Neural progenitor cell (in vitro differentiated cells): ENCODE measurements at regions not wholly inside any gene's neighbourhood (a gene's known extent, or its start where the extent isn't known, plus 50 kb on each side); places are given as distances from the start of the nearest gene placed in this dataset.

Source experiments
- CTCF ChIP-seq: fragments of 200-600 bp; sonication (generic); IDR thresholded peaks from 2 replicates; pipeline ENCODE4 v1.5.1; 2017; ENCODE audit warnings: antibody characterized with exemption, mild to moderate bottlenecking
- EZH2 ChIP-seq: fragments of 200-600 bp; sonication (generic); IDR thresholded peaks from 2 replicates; pipeline ENCODE4 v1.6.1; 2017; ENCODE audit warnings: antibody characterized with exemption, mild to moderate bottlenecking, moderate library complexity

GRCh38 chr14:22508150-22508457, 80.9 kb downstream of the DAD1 start:
- TF ChIP-seq CTCF (no peak), EZH2 (no peak)
